ENCODE measurements at regions not wholly inside any gene's neighbourhood (a gene's known extent, or its start where the extent isn't known, plus 50 kb on each side); places are given as distances from the start of the nearest gene placed in this dataset.

DNA sequence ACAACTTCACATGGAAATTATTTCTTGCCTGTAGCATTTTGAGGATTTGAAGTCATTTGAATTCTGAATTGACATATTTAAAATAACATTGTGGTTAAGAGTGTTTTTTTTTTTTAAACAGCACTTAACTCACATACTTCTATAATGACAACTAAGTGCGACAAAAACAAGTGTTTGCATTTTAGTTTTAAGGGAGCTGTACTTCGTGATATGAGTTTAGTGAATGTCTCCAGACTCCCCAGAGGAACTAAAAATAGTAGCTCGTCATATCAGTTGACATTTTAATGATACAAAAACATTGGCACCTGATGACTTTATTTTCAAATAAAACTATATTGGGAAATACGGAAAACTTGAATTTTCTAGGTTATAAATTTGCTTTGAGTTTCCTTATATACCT, 389.6 kb upstream of the MON1B start:
- 96% methylated on average over 4 of the region's 4 CpGs; no CpG with 5 or more reads in 1 of the 2 experiments for WGBS, 2 experiments (ENCODE audit: insufficient coverage in 1 of 2, insufficient read length in 1 of 2)
- peaks cover 2% of the 10 kb centered on the region for H3K4me1 Mint-ChIP-seq
- TF ChIP-seq CTCF (conservative IDR thresholded peaks at IDR 0.05), result no peak
- Histone ChIP-seq H3K36me3 (ENCODE audit: control insufficient read depth, insufficient read depth, low read length) (no peaks in the 10 kb centered on the region), H3K27ac (ENCODE audit: low read depth, low read length) (no peak overlapping the region), H3K9ac (ENCODE audit: extremely low read depth, low read length, poor library complexity, severe bottlenecking) (no peak overlapping the region), H3K4me3 (ENCODE audit: low read length) (no peak overlapping the region), H3K27me3 (ENCODE audit: control insufficient read depth, insufficient read depth, low read length, poor library complexity, severe bottlenecking) (no peaks in the 10 kb centered on the region), H3K9me3 (ENCODE audit: control insufficient read depth, low read length) (no peaks in the 10 kb centered on the region), H3K4me1 (ENCODE audit: control insufficient read depth, insufficient read depth, low read length) (no peaks in the 10 kb centered on the region)
- H3K27me3 Mint-ChIP-seq (ENCODE audit: insufficient read depth), result no peaks in the 10 kb centered on the region
- no peaks in the 10 kb centered on the region for H3K9me3 Mint-ChIP-seq
- no peak for DNase-seq
- H3K4me3 Mint-ChIP-seq, result no peak overlapping the region
- no peaks in the 10 kb centered on the region for H3K36me3 Mint-ChIP-seq (ENCODE audit: low read depth)
- no peak overlapping the region for H3K27ac Mint-ChIP-seq

DNA sequence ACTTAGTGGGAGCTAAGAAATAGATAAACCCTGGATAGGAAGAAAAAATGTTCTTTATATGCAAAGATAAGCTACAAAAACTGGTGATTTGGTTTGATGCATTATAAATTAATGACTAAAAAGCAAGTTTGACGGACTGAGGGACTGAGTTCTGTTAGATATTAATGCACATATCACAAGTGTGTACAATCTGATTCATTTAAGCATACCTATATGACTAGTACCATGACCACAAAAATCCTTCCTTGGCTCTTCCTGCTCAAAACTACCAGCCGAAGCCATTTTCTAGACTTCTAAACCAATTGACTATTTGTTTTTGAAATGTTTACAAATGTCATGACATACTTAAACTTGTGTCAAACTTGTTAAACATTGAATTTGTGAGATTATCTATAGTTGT, 374.5 kb upstream of the MON1B start:
- Mint-ChIP-seq H3K27ac (no peak overlapping the region), H3K27me3 (ENCODE audit: insufficient read depth) (no peaks in the 10 kb centered on the region), H3K4me1 (peaks cover 1% of the 10 kb centered on the region), H3K9me3 (peaks cover 4% of the 10 kb centered on the region), H3K36me3 (ENCODE audit: low read depth) (no peaks in the 10 kb centered on the region), H3K4me3 (no peak overlapping the region)
- Histone ChIP-seq H3K9me3 (ENCODE audit: control insufficient read depth, low read length) (no peaks in the 10 kb centered on the region), H3K27me3 (ENCODE audit: control insufficient read depth, insufficient read depth, low read length, poor library complexity, severe bottlenecking) (no peaks in the 10 kb centered on the region), H3K36me3 (ENCODE audit: control insufficient read depth, insufficient read depth, low read length) (no peaks in the 10 kb centered on the region), H3K4me3 (ENCODE audit: low read length) (no peak overlapping the region), H3K4me1 (ENCODE audit: control insufficient read depth, insufficient read depth, low read length) (no peaks in the 10 kb centered on the region), H3K27ac (ENCODE audit: low read depth, low read length) (no peak overlapping the region), H3K9ac (ENCODE audit: extremely low read depth, low read length, poor library complexity, severe bottlenecking) (no peak overlapping the region)
- no peak for TF ChIP-seq CTCF (conservative IDR thresholded peaks at IDR 0.05)
- DNase-seq, result no peak
- WGBS, 2 experiments (ENCODE audit: insufficient coverage in 1 of 2, insufficient read length in 1 of 2), result 78% methylated on average over 2 of the region's 2 CpGs; no CpG with 5 or more reads in 1 of the 2 experiments

DNA sequence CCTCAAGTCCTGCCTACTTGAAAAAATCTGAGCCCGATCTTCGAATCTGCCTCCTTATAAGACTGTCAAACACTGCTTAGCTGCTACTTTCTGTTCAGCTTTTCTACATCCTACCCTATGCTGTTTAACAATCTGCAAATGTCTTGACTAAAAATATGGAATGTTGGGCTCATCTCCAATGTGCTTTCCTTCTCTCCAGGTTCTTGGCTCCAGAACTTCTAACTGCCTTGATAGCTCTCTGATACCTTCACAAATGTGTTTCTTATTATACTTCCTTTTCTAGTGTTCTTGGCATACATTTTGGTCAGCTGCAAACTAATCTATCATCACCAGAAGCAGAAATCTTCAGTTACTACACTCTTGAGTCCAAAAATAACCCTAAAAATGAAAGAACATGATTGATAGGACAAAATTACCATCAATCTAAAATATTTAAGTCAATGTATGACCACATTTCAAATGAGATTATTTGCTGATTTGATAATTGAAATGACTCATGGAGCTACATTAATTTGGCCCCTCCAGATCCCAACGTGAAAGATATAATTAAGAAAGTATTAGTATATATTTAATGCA, 372.3 kb upstream of the MON1B start:
- TF ChIP-seq CTCF (conservative IDR thresholded peaks at IDR 0.05), result no peak
- no peaks in the 10 kb centered on the region for H3K27me3 ChIP-seq (ENCODE audit: control insufficient read depth, insufficient read depth, low read length, poor library complexity, severe bottlenecking)
- WGBS, 2 experiments (ENCODE audit: insufficient coverage in 1 of 2, insufficient read length in 1 of 2), result 95% methylated on average over 2 of the region's 3 CpGs; no CpG with 5 or more reads in 1 of the 2 experiments

More for the DNA sequence above, 372.3 kb upstream of the MON1B start:
- Histone ChIP-seq H3K9me3 (ENCODE audit: control insufficient read depth, low read length) (no peaks in the 10 kb centered on the region), H3K36me3 (ENCODE audit: control insufficient read depth, insufficient read depth, low read length) (no peaks in the 10 kb centered on the region), H3K27ac (ENCODE audit: low read depth, low read length) (no peak overlapping the region), H3K4me3 (ENCODE audit: low read length) (no peak overlapping the region), H3K9ac (ENCODE audit: extremely low read depth, low read length, poor library complexity, severe bottlenecking) (no peak overlapping the region), H3K4me1 (ENCODE audit: control insufficient read depth, insufficient read depth, low read length) (no peaks in the 10 kb centered on the region)
- no peak overlapping the region for H3K27ac Mint-ChIP-seq
- no peaks in the 10 kb centered on the region for H3K27me3 Mint-ChIP-seq (ENCODE audit: insufficient read depth)
- H3K9me3 Mint-ChIP-seq, result no peaks in the 10 kb centered on the region
- no peak overlapping the region for H3K4me3 Mint-ChIP-seq
- no peak for DNase-seq
- H3K36me3 Mint-ChIP-seq (ENCODE audit: low read depth), result no peaks in the 10 kb centered on the region
- peaks cover 1% of the 10 kb centered on the region for H3K4me1 Mint-ChIP-seq
